GM12878 (cell line): ENCODE measurements at regions not wholly inside any gene's neighbourhood (a gene's known extent, or its start where the extent isn't known, plus 50 kb on each side); places are given as distances from the start of the nearest gene placed in this dataset.

Source experiments
- ATAC-seq: fragments of 200-7000 bp; cut with Tn5 transposase; 3 replicates; pipeline ENCODE4 v1.9.1; 2020; ENCODE audit warnings: mild to moderate bottlenecking, moderate library complexity
- BruUV-seq: library from RNA; stranded (reverse); fragments of 400-500 nt; replicated peaks from 2 replicates; lab custom pipeline; 2021; lab: Mats Ljungman, UMichigan
- CTCF ChIA-PET: fragments of 300-600 bp; sonication (Branson Sonifier 250); formaldehyde crosslinking; extraction: SDS; loops from one replicate; lab custom pipeline; 2021; ENCODE audit warnings: inconsistent platforms; lab: Yijun Ruan, JAX
- POLR2A ChIA-PET: fragments of 350-600 bp; formaldehyde crosslinking; extraction: SDS; loops from one replicate; lab custom pipeline; 2021; ENCODE audit warnings: inconsistent platforms; lab: Charles Lee
- RAD21 ChIA-PET: fragments of 300-600 bp; sonication (Branson Sonifier 250); formaldehyde crosslinking; loops from one replicate; lab custom pipeline; 2023; ENCODE audit warnings: antibody characterized with exemption; ENCODE audit not compliant: unreplicated experiment; lab: Charles Lee
- SMC1A ChIA-PET: fragments of 300-600 bp; sonication (Branson Sonifier 250); formaldehyde crosslinking; loops from one replicate; lab custom pipeline; 2023; ENCODE audit not compliant: unreplicated experiment, uncharacterized antibody; lab: Charles Lee
- DNase-seq: peaks from one replicate; pipeline ENCODE4 v3.0.0-alpha.2; 2011; ENCODE audit warnings: low read depth, low spot score
- FAIRE-seq: peaks from 3 replicates; lab custom pipeline; 2011; peaks lifted over from hg19 to GRCh38; lab: Jason Lieb, UNC
- H2AFZ ChIP-seq: 2 replicates; pipeline ENCODE4 v1.6.0; 2011; ENCODE audit warnings: low read depth, low read length, control low read depth; ENCODE audit not compliant: control insufficient read depth
- H3K27ac ChIP-seq: 2 replicates; pipeline ENCODE4 v1.5.1; 2011; ENCODE audit warnings: control low read depth; ENCODE audit not compliant: control insufficient read depth, insufficient read depth
- H3K27me3 ChIP-seq, 2 experiments: replicated peaks in 1 of 2; 2 replicates each; pipeline versions ENCODE4 v1.6.0 to v1.6.1; 2011; ENCODE audit warnings: low read length in 1 of 2; ENCODE audit not compliant: control insufficient read depth in 2 of 2, insufficient read depth in 2 of 2
- H3K36me3 ChIP-seq, 2 experiments: 2 replicates each; pipeline ENCODE4 v1.5.1; 2011; ENCODE audit warnings: low read length in 1 of 2; ENCODE audit not compliant: control insufficient read depth in 2 of 2, insufficient read depth in 2 of 2
- H3K4me1 ChIP-seq: 2 replicates; pipeline ENCODE4 v1.6.1; 2011; ENCODE audit warnings: mild to moderate bottlenecking, low read length, moderate library complexity, mixed read lengths; ENCODE audit not compliant: control insufficient read depth, insufficient read depth
- H3K4me2 ChIP-seq: 2 replicates; pipeline ENCODE4 v1.6.0; 2011; ENCODE audit warnings: control low read depth; ENCODE audit not compliant: control insufficient read depth, insufficient read depth
- H3K4me3 ChIP-seq: fragments of 200-600 bp; sonication (generic); 2 replicates; pipeline ENCODE4 v1.5.1; 2016
- H3K79me2 ChIP-seq: 2 replicates; pipeline ENCODE4 v1.6.0; 2011; ENCODE audit warnings: low read length; ENCODE audit not compliant: control insufficient read depth, insufficient read depth
- H3K9ac ChIP-seq: 2 replicates; pipeline ENCODE4 v1.8.0; 2011; ENCODE audit warnings: low read length, control low read depth, mixed read lengths; ENCODE audit not compliant: control insufficient read depth, insufficient read depth
- H3K9me3 ChIP-seq: replicated peaks from 3 replicates; pipeline ENCODE4 v1.5.1; 2011; ENCODE audit warnings: mild to moderate bottlenecking, low read length; ENCODE audit not compliant: control insufficient read depth, insufficient read depth
- H4K20me1 ChIP-seq: 2 replicates; pipeline ENCODE4 v1.6.0; 2011; ENCODE audit not compliant: control insufficient read depth, insufficient read depth
- BCL11A ChIP-seq: IDR thresholded peaks from 2 replicates; pipeline ENCODE4 v1.6.1; 2011; ENCODE audit warnings: low read depth, low read length
- JUNB ChIP-seq: IDR thresholded peaks from 2 replicates; pipeline ENCODE4 v1.6.1; 2016; ENCODE audit warnings: antibody characterized with exemption, mild to moderate bottlenecking
- MLLT1 ChIP-seq: fragments of 450-650 bp; IDR thresholded peaks from 2 replicates; pipeline ENCODE4 v1.6.1; 2016; ENCODE audit warnings: mild to moderate bottlenecking
- MXI1 ChIP-seq: fragments of 150-350 bp; IDR thresholded peaks from 2 replicates; pipeline ENCODE4 v1.6.1; 2011; ENCODE audit warnings: low read depth, mild to moderate bottlenecking, inconsistent platforms, low read length, improper control_type of control experiment
- POLR2AphosphoS2 ChIP-seq: IDR thresholded peaks from 2 replicates; pipeline ENCODE4 v1.6.1; 2011; ENCODE audit warnings: low read depth, mild to moderate bottlenecking, low read length, improper control_type of control experiment, moderate library complexity
- RELA ChIP-seq: fragments of 450-650 bp; IDR thresholded peaks from 2 replicates; pipeline ENCODE4 v1.8.0; 2014; ENCODE audit warnings: borderline replicate concordance; ENCODE audit not compliant: partially characterized antibody
- SMAD1 ChIP-seq: fragments of 450-650 bp; IDR thresholded peaks from 2 replicates; pipeline ENCODE4 v1.6.1; 2018; ENCODE audit warnings: mild to moderate bottlenecking, low read depth; ENCODE audit not compliant: partially characterized antibody
- STAT1 ChIP-seq: fragments of 450-650 bp; conservative IDR thresholded peaks from 2 replicates; pipeline ENCODE4 v1.6.1; 2014; ENCODE audit warnings: antibody characterized with exemption, mild to moderate bottlenecking
- ZNF217 ChIP-seq: fragments of 450-650 bp; IDR thresholded peaks from 2 replicates; pipeline ENCODE4 v1.6.1; 2017; ENCODE audit warnings: antibody characterized with exemption, mild to moderate bottlenecking
- ZSCAN29 ChIP-seq: fragments of 450-650 bp; IDR thresholded peaks from 2 replicates; pipeline ENCODE4 v1.6.1; 2017; ENCODE audit warnings: mild to moderate bottlenecking, moderate library complexity
- WGBS: methylation state at CpG from one replicate; pipeline ENCODE4 v1.1.6; 2016; ENCODE audit warnings: low lambda C conversion rate; ENCODE audit not compliant: insufficient replicate concordance, insufficient coverage; ENCODE audit errors: missing lambda C conversion rate; 5-methylcytosine and 5-hydroxymethylcytosine counted together
- in situ Hi-C: fragments of 300-500 bp; cut with MboI; formaldehyde crosslinking; loops from 9 replicates; pipeline ENCODE4 v1.14.3; 2018; ENCODE audit warnings: mixed read lengths
- intact Hi-C: fragments of 100-400 bp; cut with micrococcal nuclease; formaldehyde crosslinking; loops from one replicate; pipeline ENCODE4 v1.14.2; 2022; ENCODE audit not compliant: unreplicated experiment
- TF ChIP-seq, protein P1 (sequence below): fragments of 450-650 bp; formaldehyde crosslinking; IDR thresholded peaks from 2 replicates; pipeline ENCODE4 v1.4.0; 2020; ENCODE audit warnings: mild to moderate bottlenecking, moderate library complexity

DNA sequence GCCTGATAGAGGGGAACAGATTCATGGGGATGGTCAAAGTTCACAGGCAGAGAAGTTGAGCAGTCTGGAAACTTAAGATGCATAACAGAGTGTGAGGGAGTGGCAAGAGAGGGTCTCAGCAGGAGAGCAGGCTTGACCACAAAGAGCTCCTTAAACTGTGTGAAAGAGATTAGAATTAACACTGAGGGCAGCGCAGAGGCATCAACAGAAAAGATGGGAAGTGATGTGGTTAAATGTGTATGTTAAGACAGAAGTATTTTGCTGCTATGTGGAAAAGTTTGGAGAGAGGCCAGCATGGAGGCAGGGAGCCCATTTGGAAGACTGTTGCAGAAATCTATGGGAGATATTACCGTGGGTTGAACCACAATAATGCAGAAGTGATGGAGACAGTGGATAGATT, 122.7 kb upstream of the LMNTD1 start:
- DNase-seq, result no peak
- POLR2A ChIA-PET, result no interaction called here
- Histone ChIP-seq H3K4me3 (no peak overlapping the region), H3K4me1 (no peaks in the 10 kb centered on the region), H3K36me3 (no peaks in the 10 kb centered on the region), H3K27me3 (no peaks in the 10 kb centered on the region), H3K27ac (no peak overlapping the region), H3K9me3 (no peaks in the 10 kb centered on the region), H3K79me2 (no peaks in the 10 kb centered on the region), H3K4me2 (no peak overlapping the region), H2AFZ (no peak overlapping the region), H4K20me1 (no peaks in the 10 kb centered on the region), H3K9ac (no peak overlapping the region)
- RAD21 ChIA-PET, result no interaction called here
- BruUV-seq, result no TSS peak
- SMC1A ChIA-PET, result no interaction called here
- CTCF ChIA-PET, result interaction anchor here (0.7 kb wide), 1 partner anchor 19 kb away, joined by 3 read pairs; no protein-coding TSS in a partner anchor
- TF ChIP-seq ZSCAN29 (no peak), POLR2AphosphoS2 (no peak), MLLT1 (no peak), SMAD1 (no peak), ZNF217 (no peak), JUNB (no peak), STAT1 (no peak), RELA (no peak), BCL11A (no peak), MXI1 (no peak)
- TF ChIP-seq, protein P1, sequence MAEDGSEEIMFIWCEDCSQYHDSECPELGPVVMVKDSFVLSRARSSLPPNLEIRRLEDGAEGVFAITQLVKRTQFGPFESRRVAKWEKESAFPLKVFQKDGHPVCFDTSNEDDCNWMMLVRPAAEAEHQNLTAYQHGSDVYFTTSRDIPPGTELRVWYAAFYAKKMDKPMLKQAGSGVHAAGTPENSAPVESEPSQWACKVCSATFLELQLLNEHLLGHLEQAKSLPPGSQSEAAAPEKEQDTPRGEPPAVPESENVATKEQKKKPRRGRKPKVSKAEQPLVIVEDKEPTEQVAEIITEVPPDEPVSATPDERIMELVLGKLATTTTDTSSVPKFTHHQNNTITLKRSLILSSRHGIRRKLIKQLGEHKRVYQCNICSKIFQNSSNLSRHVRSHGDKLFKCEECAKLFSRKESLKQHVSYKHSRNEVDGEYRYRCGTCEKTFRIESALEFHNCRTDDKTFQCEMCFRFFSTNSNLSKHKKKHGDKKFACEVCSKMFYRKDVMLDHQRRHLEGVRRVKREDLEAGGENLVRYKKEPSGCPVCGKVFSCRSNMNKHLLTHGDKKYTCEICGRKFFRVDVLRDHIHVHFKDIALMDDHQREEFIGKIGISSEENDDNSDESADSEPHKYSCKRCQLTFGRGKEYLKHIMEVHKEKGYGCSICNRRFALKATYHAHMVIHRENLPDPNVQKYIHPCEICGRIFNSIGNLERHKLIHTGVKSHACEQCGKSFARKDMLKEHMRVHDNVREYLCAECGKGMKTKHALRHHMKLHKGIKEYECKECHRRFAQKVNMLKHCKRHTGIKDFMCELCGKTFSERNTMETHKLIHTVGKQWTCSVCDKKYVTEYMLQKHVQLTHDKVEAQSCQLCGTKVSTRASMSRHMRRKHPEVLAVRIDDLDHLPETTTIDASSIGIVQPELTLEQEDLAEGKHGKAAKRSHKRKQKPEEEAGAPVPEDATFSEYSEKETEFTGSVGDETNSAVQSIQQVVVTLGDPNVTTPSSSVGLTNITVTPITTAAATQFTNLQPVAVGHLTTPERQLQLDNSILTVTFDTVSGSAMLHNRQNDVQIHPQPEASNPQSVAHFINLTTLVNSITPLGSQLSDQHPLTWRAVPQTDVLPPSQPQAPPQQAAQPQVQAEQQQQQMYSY (CRISPR knock-in tag), result no peak
- WGBS, result 7% methylated on average over 2 of the region's 2 CpGs
- intact Hi-C loops, result no loop called here
- no peak for ATAC-seq
- no peak for FAIRE-seq
- in situ Hi-C loops, result no loop called here
